Calu3 (cell line): ENCODE measurements at regions not wholly inside any gene's neighbourhood (a gene's known extent, or its start where the extent isn't known, plus 50 kb on each side); places are given as distances from the start of the nearest gene placed in this dataset.

Experiments used
- BruUV-seq: library from RNA; stranded (reverse); fragments of 400-500 nt; replicated peaks from 2 replicates; lab custom pipeline; 2021; lab: Mats Ljungman, UMichigan
- CTCF ChIA-PET: fragments of 300-600 bp; sonication (Branson Sonifier 250); formaldehyde crosslinking; loops from one replicate; lab custom pipeline; 2022; ENCODE audit warnings: antibody characterized with exemption; lab: Charles Lee
- DNase-seq: peaks from one replicate; pipeline ENCODE4 v3.0.0; 2022
- H3K27ac Mint-ChIP-seq: one replicate; pipeline ENCODE4 v1.8.0; 2022; ENCODE audit warnings: mixed read lengths; ENCODE audit not compliant: unreplicated experiment
- H3K27me3 Mint-ChIP-seq: one replicate; pipeline ENCODE4 v1.8.0; 2022; ENCODE audit warnings: mixed read lengths; ENCODE audit not compliant: unreplicated experiment
- H3K36me3 Mint-ChIP-seq: one replicate; pipeline ENCODE4 v1.8.0; 2022; ENCODE audit warnings: mild to moderate bottlenecking, moderate library complexity, mixed read lengths; ENCODE audit not compliant: insufficient read depth, unreplicated experiment
- H3K4me1 Mint-ChIP-seq: one replicate; pipeline ENCODE4 v1.8.0; 2022; ENCODE audit warnings: mild to moderate bottlenecking, low read depth, mixed read lengths; ENCODE audit not compliant: unreplicated experiment
- H3K4me3 Mint-ChIP-seq: one replicate; pipeline ENCODE4 v1.8.0; 2022; ENCODE audit warnings: mild to moderate bottlenecking, low read depth, moderate library complexity, mixed read lengths; ENCODE audit not compliant: unreplicated experiment
- H3K9me3 Mint-ChIP-seq: one replicate; pipeline ENCODE4 v1.8.0; 2022; ENCODE audit warnings: low read depth, mixed read lengths; ENCODE audit not compliant: unreplicated experiment
- intact Hi-C: fragments of 100-400 bp; cut with micrococcal nuclease; formaldehyde crosslinking; loops from one replicate; pipeline ENCODE4 v1.10.0; 2022; ENCODE audit not compliant: unreplicated experiment
- TF ChIP-seq, protein P1 (sequence below): fragments of 200-600 bp; IDR thresholded peaks from one replicate; pipeline ENCODE4 v1.8.0; 2022; ENCODE audit warnings: antibody characterized with exemption; ENCODE audit not compliant: unreplicated experiment

DNA sequence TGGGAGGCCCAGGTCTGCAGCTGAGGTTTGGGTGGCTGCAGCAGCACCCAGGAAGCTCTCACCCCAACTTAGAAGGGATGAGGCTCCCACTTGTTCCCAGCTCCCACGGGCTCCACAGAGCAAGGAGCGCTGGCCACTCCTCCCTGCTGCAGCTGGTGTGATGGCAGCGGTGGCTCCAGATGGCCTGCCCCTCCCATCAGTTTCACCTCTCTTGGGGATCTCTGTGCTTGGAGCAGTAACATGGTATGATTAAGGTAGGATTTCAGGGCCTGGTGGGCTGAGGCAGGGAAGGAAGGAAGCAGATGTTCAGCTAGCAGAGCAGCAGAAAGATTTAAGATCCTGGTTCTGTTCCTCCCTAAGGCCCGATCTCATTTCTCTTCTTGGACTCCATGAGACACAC, 66.8 kb upstream of the KIF5B start:
- intact Hi-C loops = no loop called here
- H3K27ac Mint-ChIP-seq = no peak overlapping the region
- DNase-seq = no peak
- H3K4me1 Mint-ChIP-seq = no peaks in the 10 kb centered on the region
- TF ChIP-seq, protein P1, sequence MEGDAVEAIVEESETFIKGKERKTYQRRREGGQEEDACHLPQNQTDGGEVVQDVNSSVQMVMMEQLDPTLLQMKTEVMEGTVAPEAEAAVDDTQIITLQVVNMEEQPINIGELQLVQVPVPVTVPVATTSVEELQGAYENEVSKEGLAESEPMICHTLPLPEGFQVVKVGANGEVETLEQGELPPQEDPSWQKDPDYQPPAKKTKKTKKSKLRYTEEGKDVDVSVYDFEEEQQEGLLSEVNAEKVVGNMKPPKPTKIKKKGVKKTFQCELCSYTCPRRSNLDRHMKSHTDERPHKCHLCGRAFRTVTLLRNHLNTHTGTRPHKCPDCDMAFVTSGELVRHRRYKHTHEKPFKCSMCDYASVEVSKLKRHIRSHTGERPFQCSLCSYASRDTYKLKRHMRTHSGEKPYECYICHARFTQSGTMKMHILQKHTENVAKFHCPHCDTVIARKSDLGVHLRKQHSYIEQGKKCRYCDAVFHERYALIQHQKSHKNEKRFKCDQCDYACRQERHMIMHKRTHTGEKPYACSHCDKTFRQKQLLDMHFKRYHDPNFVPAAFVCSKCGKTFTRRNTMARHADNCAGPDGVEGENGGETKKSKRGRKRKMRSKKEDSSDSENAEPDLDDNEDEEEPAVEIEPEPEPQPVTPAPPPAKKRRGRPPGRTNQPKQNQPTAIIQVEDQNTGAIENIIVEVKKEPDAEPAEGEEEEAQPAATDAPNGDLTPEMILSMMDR = no peak
- CTCF ChIA-PET = interaction anchor here (1.1 kb wide), 1 partner anchor 11 kb away, joined by 3 read pairs; no protein-coding TSS in a partner anchor
- no TSS peak for BruUV-seq
- H3K36me3 Mint-ChIP-seq = no peaks in the 10 kb centered on the region
- H3K9me3 Mint-ChIP-seq = no peaks in the 10 kb centered on the region
- no peak overlapping the region for H3K4me3 Mint-ChIP-seq
- H3K27me3 Mint-ChIP-seq = no peaks in the 10 kb centered on the region

DNA sequence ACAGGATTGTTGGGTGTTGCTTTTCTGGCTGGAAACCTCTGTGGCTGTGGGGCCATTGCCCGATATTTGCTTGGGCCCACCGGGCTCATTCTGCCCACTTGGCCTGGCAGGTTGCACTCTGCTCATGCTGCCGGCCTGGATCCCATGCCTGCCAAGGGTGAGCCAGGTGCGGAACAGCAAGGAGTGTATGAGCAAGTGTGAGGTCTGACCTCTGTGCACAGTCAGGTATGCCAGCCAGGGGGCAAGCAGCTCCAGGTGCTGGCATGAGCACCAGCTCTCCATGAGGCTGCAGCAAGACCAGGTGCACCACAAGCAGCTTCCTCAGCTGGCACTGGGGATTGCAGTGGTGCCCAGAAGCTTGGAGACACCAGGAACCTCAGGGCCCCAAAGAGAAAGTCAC, 65.4 kb upstream of the KIF5B start:
- Mint-ChIP-seq H3K27me3 (no peaks in the 10 kb centered on the region), H3K27ac (no peak overlapping the region), H3K36me3 (no peaks in the 10 kb centered on the region), H3K4me3 (no peak overlapping the region), H3K4me1 (no peaks in the 10 kb centered on the region), H3K9me3 (no peaks in the 10 kb centered on the region)
- no TSS peak for BruUV-seq
- CTCF ChIA-PET = interaction anchor here (1.2 kb wide), 1 partner anchor 255 kb away, joined by 3 read pairs; no protein-coding TSS in a partner anchor
- intact Hi-C loops = no loop called here
- DNase-seq = no peak
- TF ChIP-seq, protein P1 = no peak

DNA sequence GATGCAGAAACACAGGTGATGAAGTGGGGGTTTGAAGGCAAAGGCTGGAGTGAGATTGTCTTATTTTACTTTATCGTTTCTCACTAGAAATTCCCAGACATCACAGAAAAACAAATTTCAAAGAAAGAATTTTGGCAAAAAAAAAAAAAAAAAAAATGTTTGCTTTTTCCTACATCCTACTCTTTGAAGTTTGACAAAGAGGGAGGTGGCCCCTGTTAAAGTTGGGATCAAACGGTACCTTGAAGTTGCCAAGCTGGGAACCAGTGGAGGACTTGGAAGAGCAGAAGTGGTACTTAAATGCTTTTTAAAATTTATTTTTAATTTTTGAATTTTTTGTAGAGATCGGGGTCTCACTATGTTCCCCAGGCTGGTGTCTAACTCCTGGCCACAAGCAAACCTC, 63.9 kb upstream of the KIF5B start:
- TF ChIP-seq, protein P1 = no peak
- peaks cover 8% of the 10 kb centered on the region for H3K9me3 Mint-ChIP-seq
- H3K27me3 Mint-ChIP-seq = peaks cover 13% of the 10 kb centered on the region
- H3K4me1 Mint-ChIP-seq = peaks cover 2% of the 10 kb centered on the region
- CTCF ChIA-PET = interaction anchor here (0.7 kb wide), 1 partner anchor 17 kb away, joined by 7 read pairs; no protein-coding TSS in a partner anchor
- no peaks in the 10 kb centered on the region for H3K36me3 Mint-ChIP-seq
- no peak overlapping the region for H3K4me3 Mint-ChIP-seq
- intact Hi-C loops = no loop called here
- BruUV-seq = no TSS peak
- no peak for DNase-seq
- H3K27ac Mint-ChIP-seq = no peak overlapping the region

DNA sequence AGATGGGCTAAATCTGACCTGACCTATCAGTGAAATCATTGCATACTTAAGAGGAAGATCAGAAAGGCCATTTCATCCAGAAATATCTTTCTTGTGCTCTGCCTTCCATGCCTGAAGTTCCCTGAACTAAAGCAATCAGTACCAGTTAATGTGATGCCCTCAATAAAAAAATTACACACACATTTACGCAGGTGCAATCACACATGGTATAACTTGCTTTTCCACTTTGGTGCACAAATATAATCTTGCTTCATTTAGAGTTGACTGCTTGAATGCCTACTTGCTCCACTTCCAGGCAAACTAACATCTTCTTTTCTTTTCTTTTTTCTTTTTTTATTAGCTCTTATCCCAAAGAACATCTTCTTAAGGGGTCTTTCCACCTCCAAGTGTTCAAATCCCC, 58.3 kb upstream of the KIF5B start:
- H3K4me1 Mint-ChIP-seq = peaks cover 24% of the 10 kb centered on the region
- intact Hi-C loops = no loop called here
- BruUV-seq = no TSS peak
- CTCF ChIA-PET = no interaction called here
- no peak overlapping the region for H3K4me3 Mint-ChIP-seq
- peaks cover 6% of the 10 kb centered on the region for H3K36me3 Mint-ChIP-seq
- no peak for DNase-seq
- no peak overlapping the region for H3K27ac Mint-ChIP-seq
- H3K27me3 Mint-ChIP-seq = peaks cover 19% of the 10 kb centered on the region
- peaks cover 8% of the 10 kb centered on the region for H3K9me3 Mint-ChIP-seq
- TF ChIP-seq, protein P1 = no peak
